ENCODE measurements at regions not wholly inside any gene's neighbourhood (a gene's known extent, or its start where the extent isn't known, plus 50 kb on each side); places are given as distances from the start of the nearest gene placed in this dataset.

DNA sequence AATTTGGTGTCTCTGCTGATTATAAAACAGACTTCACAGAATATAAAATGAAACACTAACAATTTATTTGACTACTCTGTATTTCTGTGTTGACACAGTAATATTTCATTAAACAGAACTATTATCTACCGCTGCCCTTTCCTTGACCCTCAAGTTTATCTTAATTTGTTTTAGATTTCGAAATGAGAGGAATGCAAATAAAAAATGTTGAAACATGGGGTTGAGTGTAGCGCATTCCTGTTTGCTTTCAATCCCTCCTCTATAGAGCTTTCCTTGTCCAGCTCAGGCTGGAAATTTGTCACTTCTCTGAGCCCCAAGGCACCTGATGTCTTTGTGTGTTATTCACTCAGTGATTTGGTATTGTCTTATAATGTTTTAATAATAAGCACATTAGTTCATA, 550.2 kb downstream of the ZBBX start (continued):
- TF ChIP-seq HNF1A (IDR thresholded peaks at IDR 0.05; ENCODE audit: low read depth): peak; percentile 74
- peak; percentile 80; the same call in 1 of the 2 replicates for TF ChIP-seq HNF1A (CRISPR knock-in tag; IDR thresholded peaks at IDR 0.05; ENCODE audit: borderline replicate concordance)
- no peak for TF ChIP-seq TBP (CRISPR knock-in tag; IDR thresholded peaks at IDR 0.05)
- TF ChIP-seq SMYD3 (CRISPR knock-in tag; IDR thresholded peaks at IDR 0.05): peak; percentile 87
- peak; percentile 14; the same call in 1 of the 2 replicates for TF ChIP-seq FOSL1 (CRISPR knock-in tag; IDR thresholded peaks at IDR 0.05; ENCODE audit: borderline replicate concordance)
- TF ChIP-seq CBX5 (CRISPR knock-in tag; IDR thresholded peaks at IDR 0.05; ENCODE audit: borderline replicate concordance): no peak
- TF ChIP-seq, protein P1, sequence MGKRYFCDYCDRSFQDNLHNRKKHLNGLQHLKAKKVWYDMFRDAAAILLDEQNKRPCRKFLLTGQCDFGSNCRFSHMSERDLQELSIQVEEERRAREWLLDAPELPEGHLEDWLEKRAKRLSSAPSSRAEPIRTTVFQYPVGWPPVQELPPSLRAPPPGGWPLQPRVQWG (CRISPR knock-in tag; IDR thresholded peaks at IDR 0.05; ENCODE audit: borderline replicate concordance, low read depth): no peak
- TF ChIP-seq ZNF207 (IDR thresholded peaks at IDR 0.05; ENCODE audit: borderline replicate concordance): no peak
- TF ChIP-seq FOSL2 (CRISPR knock-in tag; IDR thresholded peaks at IDR 0.05): peak; percentile 80
- TF ChIP-seq ISX (CRISPR knock-in tag; conservative IDR thresholded peaks at IDR 0.05): 0 out of 2 replicates have a peak, but pooled peaks have one; percentile 69
- no peak for TF ChIP-seq ZNF773 (CRISPR knock-in tag; IDR thresholded peaks at IDR 0.05; ENCODE audit: borderline replicate concordance)
- TF ChIP-seq ZNF547 (CRISPR knock-in tag; IDR thresholded peaks at IDR 0.05): no peak
- TF ChIP-seq PRDM15 (CRISPR knock-in tag; IDR thresholded peaks at IDR 0.05): no peak
- no peak for TF ChIP-seq KMT2A (CRISPR knock-in tag; IDR thresholded peaks at IDR 0.05)
- TF ChIP-seq TBL1XR1 (IDR thresholded peaks at IDR 0.05; ENCODE audit: borderline replicate concordance, low read length, partially characterized antibody): peak; percentile 93
- no peak for TF ChIP-seq ETS1 (CRISPR knock-in tag; IDR thresholded peaks at IDR 0.05)
- no peak for TF ChIP-seq PLRG1 (conservative IDR thresholded peaks at IDR 0.05)
- no peak for TF ChIP-seq ZNF776 (CRISPR knock-in tag; IDR thresholded peaks at IDR 0.05)
- TF ChIP-seq ZBTB20 (CRISPR knock-in tag; IDR thresholded peaks at IDR 0.05; ENCODE audit: borderline replicate concordance, low read depth): no peak
- TF ChIP-seq ZFP36L1 (CRISPR knock-in tag; IDR thresholded peaks at IDR 0.05): peak; percentile 53; the same call in 1 of the 2 replicates
- TF ChIP-seq ZNF24 (IDR thresholded peaks at IDR 0.05): 0 out of 2 replicates have a peak, but pooled peaks have one; percentile 21
- TF ChIP-seq POLR2A (IDR thresholded peaks at IDR 0.05; ENCODE audit: insufficient read depth in 1 of 2, low read depth in 2 of 2, low read length in 2 of 2): no peak
- TF ChIP-seq ZNF598 (CRISPR knock-in tag; IDR thresholded peaks at IDR 0.05; ENCODE audit: borderline replicate concordance): no peak

Measured in HepG2 (cell line).